Lower lobe of right lung (tissue), 2 donors: ENCODE measurements at regions not wholly inside any gene's neighbourhood (a gene's known extent, or its start where the extent isn't known, plus 50 kb on each side); places are given as distances from the start of the nearest gene placed in this dataset.

Experiments used
- ATAC-seq, 2 donors: fragments of 200-7000 bp; cut with Tn5 transposase; one replicate each; pipeline ENCODE4 v1.9.1; 2020 to 2022; ENCODE audit warnings: mild to moderate bottlenecking in 2 of 2, moderate library complexity in 2 of 2
- DNase-seq: peaks from one replicate; pipeline ENCODE4 v3.0.0-alpha.2; 2020
- H3K27ac ChIP-seq: fragments of 200-600 bp; one replicate; pipeline ENCODE4 v1.8.0; 2022
- H3K27me3 ChIP-seq: fragments of 200-600 bp; one replicate; pipeline ENCODE4 v1.8.0; 2022; ENCODE audit warnings: low read depth
- H3K36me3 ChIP-seq: fragments of 200-600 bp; one replicate; pipeline ENCODE4 v1.8.0; 2022; ENCODE audit warnings: mild to moderate bottlenecking
- H3K4me1 ChIP-seq: fragments of 200-600 bp; one replicate; pipeline ENCODE4 v1.8.0; 2022
- H3K4me3 ChIP-seq: fragments of 200-600 bp; one replicate; pipeline ENCODE4 v1.8.0; 2022; ENCODE audit warnings: mild to moderate bottlenecking
- H3K9me3 ChIP-seq: fragments of 200-600 bp; one replicate; pipeline ENCODE4 v1.8.0; 2022
- CTCF ChIP-seq: fragments of 200-600 bp; IDR thresholded peaks from one replicate; pipeline ENCODE4 v1.8.0; 2022; ENCODE audit warnings: antibody characterized with exemption, mild to moderate bottlenecking
- intact Hi-C: fragments of 100-400 bp; cut with DNase I; formaldehyde crosslinking; loops from one replicate; pipeline ENCODE4 v1.11.0; 2022
- donor health status: DM: no; HTN: yes; CAD: no; lungs with severe emphysema.

GRCh38 chr1:198915327-198916231 lies 276.7 kb downstream of the PTPRC start:
- H3K27ac ChIP-seq, result no peak overlapping the region
- no peak for TF ChIP-seq CTCF
- H3K9me3 ChIP-seq, result no peaks in the 10 kb centered on the region
- peaks cover 40% of the 10 kb centered on the region for H3K4me1 ChIP-seq
- no peaks in the 10 kb centered on the region for H3K27me3 ChIP-seq
- H3K4me3 ChIP-seq, result no peak overlapping the region
- no peak for DNase-seq
- H3K36me3 ChIP-seq, result no peaks in the 10 kb centered on the region
- intact Hi-C loops, result no loop called here
- no peak for ATAC-seq

GRCh38 chr1:198917226-198917625 lies 278.4 kb downstream of the PTPRC start:
- ATAC-seq (no peak), DNase-seq (no peak)
- Histone ChIP-seq H3K9me3 (no peaks in the 10 kb centered on the region), H3K4me1 (peaks cover 40% of the 10 kb centered on the region), H3K36me3 (no peaks in the 10 kb centered on the region), H3K27me3 (no peaks in the 10 kb centered on the region), H3K4me3 (no peak overlapping the region), H3K27ac (no peak overlapping the region)
- TF ChIP-seq CTCF, result no peak
- intact Hi-C loops, result no loop called here

GRCh38 chr1:198918920-198919319 lies 280.1 kb downstream of the PTPRC start:
- no peaks in the 10 kb centered on the region for H3K9me3 ChIP-seq
- intact Hi-C loops, result no loop called here
- DNase-seq (no peak), ATAC-seq (peak; percentile 23 to 59)
- H3K27ac ChIP-seq, result peak overlapping the region; percentile 31
- no peak overlapping the region for H3K4me3 ChIP-seq
- no peaks in the 10 kb centered on the region for H3K36me3 ChIP-seq
- H3K27me3 ChIP-seq, result no peaks in the 10 kb centered on the region
- TF ChIP-seq CTCF, result no peak
- peaks cover 30% of the 10 kb centered on the region for H3K4me1 ChIP-seq

GRCh38 chr1:198919667-198920398 lies 281.0 kb downstream of the PTPRC start:
- H3K4me1 ChIP-seq, result peaks cover 30% of the 10 kb centered on the region
- intact Hi-C loops, result no loop called here
- no peak overlapping the region for H3K4me3 ChIP-seq
- no peak overlapping the region for H3K27ac ChIP-seq
- no peaks in the 10 kb centered on the region for H3K36me3 ChIP-seq
- DNase-seq (no peak), ATAC-seq (peak in 1 of 2 donors; percentile 60)
- no peaks in the 10 kb centered on the region for H3K9me3 ChIP-seq
- TF ChIP-seq CTCF, result no peak
- no peaks in the 10 kb centered on the region for H3K27me3 ChIP-seq

GRCh38 chr1:198922638-198923430 lies 284.0 kb downstream of the PTPRC start:
- Histone ChIP-seq H3K27me3 (no peaks in the 10 kb centered on the region), H3K4me1 (peaks cover 30% of the 10 kb centered on the region), H3K36me3 (no peaks in the 10 kb centered on the region), H3K27ac (peak overlapping the region; percentile 19), H3K4me3 (no peak overlapping the region), H3K9me3 (no peaks in the 10 kb centered on the region)
- TF ChIP-seq CTCF, result no peak
- DNase-seq, result no peak
- intact Hi-C loops, result no loop called here
- peak in 1 of 2 donors; percentile 51 for ATAC-seq
